ENCODE measurements at regions not wholly inside any gene's neighbourhood (a gene's known extent, or its start where the extent isn't known, plus 50 kb on each side); places are given as distances from the start of the nearest gene placed in this dataset.

- no peaks in the 10 kb centered on the region for H3K36me3 ChIP-seq (ENCODE audit: control insufficient read depth in 2 of 3, insufficient read depth in 3 of 3, low read length in 3 of 3)
- intact Hi-C loops (cut with DNase I), result no loop called here
- no peak for FAIRE-seq
- H3K9me3 ChIP-seq (ENCODE audit: control insufficient read depth in 2 of 3, insufficient read depth in 1 of 3, low read length in 3 of 3), result peaks cover 0 to 5% (median 5%) of the 10 kb centered on the region in 3 donors
- H3K27me3 ChIP-seq (ENCODE audit: control insufficient read depth, insufficient read depth, low read length), result no peaks in the 10 kb centered on the region
- no peak for DNase-seq
- no peak overlapping the region for H3K9ac ChIP-seq (ENCODE audit: low read length in 3 of 3)
- H3K4me3 ChIP-seq (ENCODE audit: low read length in 3 of 3), result no peak overlapping the region
- H3K4me1 ChIP-seq (ENCODE audit: control insufficient read depth in 2 of 3, insufficient read depth in 2 of 3, low read depth in 1 of 3, low read length in 3 of 3), result no peaks in the 10 kb centered on the region
- H3K27ac ChIP-seq (ENCODE audit: low read depth in 2 of 2, low read length in 2 of 2), result no peak overlapping the region
- TF ChIP-seq CTCF (IDR thresholded peaks at IDR 0.05; ENCODE audit: borderline replicate concordance, extremely low read depth, insufficient read depth), result no peak
Observed at GRCh38 chr20:43341511-43341910, 116.2 kb upstream of the SRSF6 start.

- H3K27ac ChIP-seq (ENCODE audit: low read depth in 2 of 2, low read length in 2 of 2), result no peak overlapping the region
- intact Hi-C loops (cut with DNase I), result no loop called here
- no peak for FAIRE-seq
Observed at GRCh38 chr20:43337036-43337435, 120.7 kb upstream of the SRSF6 start.

DNA sequence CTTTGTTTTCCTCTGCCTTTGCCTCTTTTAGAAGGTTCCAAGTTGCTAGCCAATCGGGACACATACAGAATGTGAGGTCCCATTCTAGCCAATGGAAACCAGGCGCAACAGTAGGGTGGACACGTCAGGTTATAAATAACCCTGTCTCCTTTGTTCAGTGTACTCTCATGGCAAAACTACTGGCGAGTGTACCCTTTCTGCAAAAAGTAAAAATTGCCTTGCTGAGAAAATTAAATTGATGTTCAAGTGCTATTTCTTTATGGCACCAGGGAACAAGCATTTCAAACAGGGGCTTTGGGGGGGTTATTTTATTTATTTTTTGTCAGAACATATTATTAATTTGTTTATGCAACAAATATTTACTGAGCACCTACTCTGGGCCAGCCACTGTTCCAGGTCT, 123.6 kb upstream of the SRSF6 start:
- intact Hi-C loops (cut with DNase I), result no loop called here
- Histone ChIP-seq H3K4me1 (ENCODE audit: control insufficient read depth in 2 of 3, insufficient read depth in 2 of 3, low read depth in 1 of 3, low read length in 3 of 3) (no peaks in the 10 kb centered on the region), H3K27me3 (ENCODE audit: control insufficient read depth, insufficient read depth, low read length) (no peaks in the 10 kb centered on the region), H3K36me3 (ENCODE audit: control insufficient read depth in 2 of 3, insufficient read depth in 3 of 3, low read length in 3 of 3) (no peaks in the 10 kb centered on the region), H3K4me3 (ENCODE audit: low read length in 3 of 3) (no peak overlapping the region), H3K9ac (ENCODE audit: low read length in 3 of 3) (no peak overlapping the region), H3K9me3 (ENCODE audit: control insufficient read depth in 2 of 3, insufficient read depth in 1 of 3, low read length in 3 of 3) (peaks cover 0 to 7% (median 3%) of the 10 kb centered on the region in 3 donors), H3K27ac (ENCODE audit: low read depth in 2 of 2, low read length in 2 of 2) (no peak overlapping the region)
- FAIRE-seq (no peak), DNase-seq (no peak)
- no peak for TF ChIP-seq CTCF (IDR thresholded peaks at IDR 0.05; ENCODE audit: borderline replicate concordance, extremely low read depth, insufficient read depth)

More at GRCh38 chr20:43337036-43337435, 120.7 kb upstream of the SRSF6 start:
- Histone ChIP-seq H3K9ac (ENCODE audit: low read length in 3 of 3) (no peak overlapping the region), H3K27me3 (ENCODE audit: control insufficient read depth, insufficient read depth, low read length) (no peaks in the 10 kb centered on the region), H3K36me3 (ENCODE audit: control insufficient read depth in 2 of 3, insufficient read depth in 3 of 3, low read length in 3 of 3) (no peaks in the 10 kb centered on the region), H3K4me1 (ENCODE audit: control insufficient read depth in 2 of 3, insufficient read depth in 2 of 3, low read depth in 1 of 3, low read length in 3 of 3) (no peaks in the 10 kb centered on the region), H3K4me3 (ENCODE audit: low read length in 3 of 3) (no peak overlapping the region), H3K9me3 (ENCODE audit: control insufficient read depth in 2 of 3, insufficient read depth in 1 of 3, low read length in 3 of 3) (peaks cover 0 to 7% (median 3%) of the 10 kb centered on the region in 3 donors)
- no peak for TF ChIP-seq CTCF (IDR thresholded peaks at IDR 0.05; ENCODE audit: borderline replicate concordance, extremely low read depth, insufficient read depth)
- DNase-seq, result no peak

DNA sequence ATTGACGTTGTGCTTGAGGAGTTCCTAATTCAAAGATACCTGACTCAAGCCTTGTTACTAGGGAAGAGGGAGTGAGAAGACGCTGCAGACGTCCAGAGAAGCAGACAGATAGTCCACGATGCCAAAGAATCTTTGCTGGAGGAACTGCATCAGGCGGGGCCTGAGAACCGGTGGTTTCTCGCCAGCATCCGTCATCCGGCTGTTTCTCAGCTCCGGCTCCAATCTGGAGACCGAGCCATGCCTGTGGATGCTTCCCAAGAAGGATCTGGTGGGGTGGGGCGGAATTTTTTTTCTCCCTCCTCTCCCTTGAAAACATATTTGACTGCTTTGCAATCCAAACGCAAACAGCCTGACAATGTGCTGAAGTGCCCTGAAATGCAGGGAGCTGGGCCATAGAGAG, 125.8 kb upstream of the SRSF6 start:
- Histone ChIP-seq H3K4me3 (ENCODE audit: low read length in 3 of 3) (no peak overlapping the region), H3K9me3 (ENCODE audit: control insufficient read depth in 2 of 3, insufficient read depth in 1 of 3, low read length in 3 of 3) (peaks cover 0 to 7% (median 3%) of the 10 kb centered on the region in 3 donors), H3K27ac (ENCODE audit: low read depth in 2 of 2, low read length in 2 of 2) (no peak overlapping the region), H3K9ac (ENCODE audit: low read length in 3 of 3) (no peak overlapping the region), H3K36me3 (ENCODE audit: control insufficient read depth in 2 of 3, insufficient read depth in 3 of 3, low read length in 3 of 3) (no peaks in the 10 kb centered on the region), H3K27me3 (ENCODE audit: control insufficient read depth, insufficient read depth, low read length) (no peaks in the 10 kb centered on the region), H3K4me1 (ENCODE audit: control insufficient read depth in 2 of 3, insufficient read depth in 2 of 3, low read depth in 1 of 3, low read length in 3 of 3) (no peaks in the 10 kb centered on the region)
- FAIRE-seq (no peak), DNase-seq (no peak)
- no peak for TF ChIP-seq CTCF (IDR thresholded peaks at IDR 0.05; ENCODE audit: borderline replicate concordance, extremely low read depth, insufficient read depth)
- intact Hi-C loops (cut with DNase I), result no loop called here
